DMS153 treated with DMSO at 0.1 percent for 48 hours (cell line): ENCODE measurements at regions not wholly inside any gene's neighbourhood (a gene's known extent, or its start where the extent isn't known, plus 50 kb on each side); places are given as distances from the start of the nearest gene placed in this dataset.

Source experiments
- DNase-seq: peaks from one replicate; lab custom pipeline; 2025; ENCODE audit not compliant: unreplicated experiment; lab: John Stamatoyannopoulos, UW

DNA sequence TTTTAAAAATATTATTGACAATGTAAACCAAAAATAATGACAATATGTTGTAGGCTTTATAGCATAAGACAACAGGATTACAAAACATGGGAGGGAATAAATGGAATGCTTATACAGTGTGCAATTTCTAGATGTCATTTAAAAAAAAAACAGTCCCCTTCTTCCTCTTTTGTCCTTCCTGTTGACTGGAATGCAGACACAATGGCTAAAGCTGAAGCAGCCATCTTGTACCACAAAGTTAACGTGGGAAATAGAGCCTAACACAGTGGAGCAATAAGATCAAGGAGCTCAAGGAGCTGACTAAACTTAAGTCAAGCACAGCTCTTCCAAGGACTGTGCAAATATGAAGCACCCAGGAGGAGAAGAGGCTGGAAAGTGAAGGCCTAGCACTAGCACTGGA is 208.1 kb downstream of the ARHGAP12 start:
- DNase-seq, result no peak

DNA sequence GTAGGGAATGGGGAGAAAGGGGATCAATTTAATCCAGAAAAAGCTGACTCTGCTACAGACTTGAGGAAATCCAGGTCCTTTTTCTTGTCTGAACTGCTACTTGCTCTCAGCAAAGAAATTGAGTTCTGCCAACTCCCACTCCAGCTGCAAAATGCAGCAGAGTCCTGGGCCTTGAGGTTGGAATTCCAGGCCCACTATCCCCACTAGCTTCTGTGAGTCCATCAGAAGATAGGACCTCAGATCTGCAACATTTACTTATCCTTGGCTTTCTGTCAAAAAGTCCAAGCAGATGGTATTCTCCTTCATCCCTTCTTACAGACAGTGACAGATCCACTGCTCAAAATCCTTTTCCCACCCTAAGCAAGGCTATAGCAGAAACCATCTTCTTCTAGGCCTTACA is 219.2 kb downstream of the ARHGAP12 start:
- no peak for DNase-seq

DNA sequence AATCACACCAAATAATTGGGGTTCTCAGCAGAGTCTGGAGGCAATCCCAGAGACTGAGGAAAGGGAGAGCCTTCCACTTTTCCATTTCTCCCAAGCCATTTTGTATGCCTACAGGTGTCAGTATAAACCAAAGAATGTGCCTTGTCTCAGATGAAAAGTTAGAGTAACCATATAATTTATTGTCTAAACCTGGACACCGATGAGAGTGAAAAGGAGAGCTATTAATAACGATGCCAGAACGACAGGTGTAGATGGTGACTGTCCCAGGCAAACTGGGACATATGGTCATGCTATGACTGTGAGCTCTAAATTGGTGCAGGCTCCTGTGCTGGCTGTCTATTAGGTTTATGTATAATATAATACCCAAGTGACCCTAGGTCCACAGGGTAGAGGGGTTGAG is 219.6 kb downstream of the ARHGAP12 start:
- DNase-seq, result no peak

DNA sequence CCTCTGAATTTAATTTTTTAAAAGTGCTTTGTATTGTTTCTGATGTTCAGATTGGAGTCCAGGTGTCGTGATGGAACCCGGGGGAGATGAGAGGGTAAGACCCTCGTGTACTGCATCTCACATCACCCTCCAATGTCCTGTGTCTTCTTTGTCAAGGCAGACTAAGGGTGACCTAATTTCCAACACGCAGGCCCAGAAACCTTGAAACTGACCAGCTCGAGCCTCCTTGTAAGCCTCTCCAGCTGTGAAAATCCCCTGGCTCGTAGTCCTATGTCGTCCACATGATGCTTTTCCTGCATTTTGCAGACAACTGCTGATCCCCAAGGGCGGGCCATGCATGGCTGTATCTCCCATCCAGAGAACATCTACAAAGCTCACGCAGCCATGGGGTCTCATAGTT is 220.2 kb downstream of the ARHGAP12 start:
- no peak for DNase-seq

DNA sequence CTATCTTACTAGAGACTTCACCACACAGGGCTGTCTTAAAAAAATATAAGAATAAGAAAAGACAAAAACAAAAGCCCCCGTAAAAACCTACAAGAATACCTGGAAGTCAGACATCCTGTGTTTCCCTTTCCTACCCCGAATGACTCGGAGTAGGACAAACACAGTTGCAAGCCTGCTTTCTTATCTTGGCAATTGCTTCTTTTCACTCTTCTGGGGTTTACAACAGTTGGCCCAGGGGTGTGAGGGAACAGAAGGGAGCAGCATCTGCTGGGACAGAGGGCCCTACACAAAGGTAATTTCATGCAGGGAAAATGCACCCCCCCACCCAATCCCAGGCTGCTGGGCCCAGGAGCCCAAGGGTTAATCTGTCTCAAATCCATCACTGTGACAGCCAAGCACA is 220.6 kb downstream of the ARHGAP12 start:
- DNase-seq, result no peak

DNA sequence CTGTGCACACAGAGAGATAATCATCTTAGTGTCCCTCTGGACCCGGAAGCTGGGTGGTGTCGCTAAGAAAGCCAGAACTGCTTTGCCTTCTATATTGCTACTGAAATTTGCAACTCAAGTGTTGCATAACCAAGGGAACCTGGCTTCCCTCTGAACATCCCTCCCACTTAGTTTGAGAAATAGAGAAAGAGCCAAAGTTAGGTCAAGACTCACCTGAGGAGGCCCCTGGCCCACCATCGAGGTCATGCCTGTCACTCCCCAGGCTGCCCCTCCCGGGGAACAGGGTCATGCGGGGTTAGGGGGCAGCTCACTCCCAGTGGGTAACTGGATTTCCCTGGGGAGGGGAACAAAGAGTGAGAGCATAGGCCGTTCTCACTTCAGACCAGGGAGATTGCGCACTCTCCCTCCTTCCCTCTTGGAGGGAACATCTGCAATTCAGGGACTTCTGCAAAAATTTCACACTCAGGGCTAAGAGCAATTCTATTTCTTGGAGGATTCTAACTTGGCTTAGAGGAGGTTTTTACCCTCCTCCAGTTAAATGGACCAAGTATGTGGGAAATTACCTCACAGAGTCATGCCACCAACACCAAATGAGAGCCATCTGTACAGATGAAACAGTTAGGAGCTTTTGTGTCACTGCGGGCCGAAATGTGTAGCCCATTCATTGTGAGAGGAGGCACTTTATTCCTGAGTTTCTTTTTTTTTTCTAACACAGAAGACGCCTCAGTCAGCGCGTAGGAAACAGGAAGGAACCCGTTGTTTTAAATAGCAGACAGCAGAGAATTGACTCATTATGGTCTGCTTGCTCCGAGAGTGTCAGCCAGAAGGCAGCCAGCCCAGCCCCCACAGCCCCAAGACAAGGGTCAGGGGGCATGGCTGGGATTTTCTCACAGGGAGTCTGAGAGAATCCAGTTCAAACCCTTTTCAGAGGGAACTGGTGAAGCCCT is 221.3 kb downstream of the ARHGAP12 start:
- DNase-seq, result no peak

DNA sequence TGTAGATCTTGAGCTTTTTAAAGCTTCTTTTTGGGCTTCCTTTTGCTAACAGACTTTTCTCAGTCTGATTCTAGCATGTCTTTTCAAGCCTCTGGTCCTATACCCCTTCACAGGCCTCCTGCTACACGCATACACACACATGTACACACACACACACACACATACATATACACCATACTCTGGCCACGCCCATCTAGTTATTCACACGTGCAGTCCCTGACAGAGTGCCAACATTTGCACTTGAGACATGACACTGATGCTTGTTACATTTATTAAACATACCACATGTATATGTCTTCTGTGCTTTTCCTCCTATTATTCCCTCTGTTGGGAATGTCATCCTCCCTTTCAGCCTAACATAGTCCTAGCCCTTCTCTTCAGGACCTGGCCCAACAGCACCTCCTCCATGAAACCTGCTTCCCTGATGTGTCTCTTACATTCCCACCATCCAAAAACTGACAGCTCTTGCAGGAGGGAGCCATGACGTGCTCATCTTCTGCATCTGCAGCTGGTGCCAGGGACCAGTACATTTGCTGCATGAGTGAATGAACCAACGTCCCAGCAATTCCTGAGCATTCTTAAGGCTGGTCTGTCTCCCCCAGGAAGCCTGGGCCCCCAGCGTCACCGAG is 222.1 kb downstream of the ARHGAP12 start:
- no peak for DNase-seq

DNA sequence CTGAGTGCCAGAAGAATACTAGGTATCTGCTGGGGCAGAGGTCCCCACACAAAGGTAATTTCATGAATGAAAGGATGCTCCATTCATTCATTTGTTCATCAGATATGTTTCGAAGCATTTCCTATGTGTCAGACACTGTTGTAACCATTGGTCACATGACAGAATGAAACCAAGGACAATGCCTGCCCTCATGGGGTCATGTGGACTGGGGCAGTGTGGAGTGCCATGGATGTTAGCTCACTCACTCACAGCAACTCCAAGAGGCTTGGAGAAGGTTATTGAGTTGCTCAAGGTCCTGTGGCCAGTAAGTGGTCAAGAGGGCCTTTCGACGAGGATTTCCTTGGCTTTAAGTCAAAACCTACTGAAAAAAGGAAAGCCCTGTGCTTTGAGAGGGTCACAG is 223.5 kb downstream of the ARHGAP12 start:
- DNase-seq, result no peak

DNA sequence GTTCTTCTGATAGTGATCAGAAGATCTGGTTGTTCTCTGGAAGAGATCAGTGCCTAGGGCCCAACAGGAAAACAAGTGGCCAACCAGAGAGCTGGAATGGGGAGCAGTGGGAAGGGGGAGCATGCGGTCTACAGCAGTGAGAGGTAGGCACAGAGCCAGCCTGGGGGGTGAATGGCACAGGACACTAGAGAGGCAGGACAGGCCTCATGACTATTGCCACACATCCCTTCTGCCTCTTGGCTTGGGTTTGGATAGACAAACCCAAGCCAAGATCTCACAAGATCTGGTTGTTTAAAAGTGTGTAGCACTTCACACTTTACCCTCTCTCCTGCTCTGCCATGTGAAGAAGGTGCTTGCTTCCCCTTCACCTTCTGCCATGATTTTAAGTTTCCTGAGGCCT is 224.4 kb downstream of the ARHGAP12 start:
- DNase-seq, result no peak

DNA sequence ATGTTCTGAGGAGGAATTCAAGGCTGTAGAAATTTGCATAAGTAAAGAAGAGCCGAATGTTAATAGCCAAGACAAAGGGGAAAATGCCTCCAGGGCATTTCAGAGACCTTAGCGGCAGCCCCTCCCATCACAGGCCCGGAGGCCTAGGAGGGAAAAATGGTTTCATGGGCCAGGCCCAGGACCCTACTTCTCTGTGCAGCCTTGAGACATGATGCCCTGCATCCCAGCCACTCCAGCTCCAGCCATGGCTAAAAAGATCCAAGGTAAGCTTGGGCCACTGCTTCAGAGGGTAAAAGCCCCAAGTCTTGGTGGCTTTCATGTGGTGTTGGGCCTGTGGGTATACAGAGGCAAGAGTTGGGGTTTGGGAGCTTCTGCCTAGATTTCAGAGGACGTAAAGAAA is 225.7 kb downstream of the ARHGAP12 start:
- no peak for DNase-seq

DNA sequence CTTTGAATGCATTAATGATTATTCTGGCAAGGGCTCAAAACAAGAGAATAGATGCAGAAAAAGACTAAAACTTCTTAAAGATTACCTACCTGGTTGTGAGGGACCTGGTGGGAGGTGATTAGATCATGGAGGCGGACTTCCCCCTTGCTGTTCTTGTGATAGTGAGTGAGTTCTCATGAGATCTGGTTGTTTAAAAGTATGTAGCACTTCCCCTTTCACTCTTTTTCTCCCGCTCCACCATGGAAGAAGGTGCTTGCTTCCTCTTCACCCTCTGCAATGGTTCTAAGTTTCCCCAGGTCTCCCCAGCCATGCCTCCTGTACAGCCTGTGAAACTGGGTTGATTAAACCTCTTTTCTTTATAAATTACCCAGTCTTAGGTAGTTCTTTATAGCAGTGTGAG is 226.6 kb downstream of the ARHGAP12 start:
- no peak for DNase-seq

DNA sequence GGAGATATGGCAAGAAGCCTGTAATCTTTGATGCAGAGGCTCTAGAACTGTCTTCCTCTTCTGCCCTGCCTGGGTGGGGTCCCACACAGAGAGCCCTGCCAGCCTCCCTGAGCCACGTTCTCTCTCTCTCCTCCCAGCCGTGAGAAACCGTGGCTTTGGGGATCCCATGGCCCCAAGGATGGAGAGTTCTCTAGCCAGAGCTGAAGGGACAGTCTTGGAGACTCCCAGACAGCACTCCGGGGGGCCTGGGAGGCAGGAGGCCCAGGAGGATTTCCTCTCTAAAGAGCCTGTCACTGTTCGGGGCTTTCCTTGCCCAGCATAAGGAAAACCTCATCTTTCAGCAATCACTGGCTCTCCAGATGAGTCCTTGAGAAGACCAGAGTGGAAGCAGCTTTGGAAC is 227.1 kb downstream of the ARHGAP12 start:
- DNase-seq, result no peak

DNA sequence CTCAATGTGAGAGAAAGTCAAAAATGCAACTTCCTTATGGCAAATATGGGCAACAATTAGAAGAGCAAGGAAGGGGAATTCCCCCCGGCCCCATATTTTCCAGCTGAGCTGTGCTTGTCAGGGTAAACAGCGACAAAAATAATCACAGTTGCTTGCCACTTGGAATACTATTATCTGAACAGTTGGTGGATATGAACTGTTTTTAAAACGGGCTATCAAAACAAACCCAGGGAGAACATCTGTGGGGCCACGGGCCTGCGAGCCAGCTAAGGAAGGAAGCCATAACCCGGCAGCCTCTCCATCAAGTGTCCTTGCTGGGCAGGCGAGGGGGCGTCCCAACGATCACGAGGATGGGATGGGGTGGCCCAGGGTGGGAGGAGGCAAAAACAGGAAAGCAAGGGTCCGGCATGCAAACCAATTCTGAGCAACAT is 228.4 kb downstream of the ARHGAP12 start:
- no peak for DNase-seq

DNA sequence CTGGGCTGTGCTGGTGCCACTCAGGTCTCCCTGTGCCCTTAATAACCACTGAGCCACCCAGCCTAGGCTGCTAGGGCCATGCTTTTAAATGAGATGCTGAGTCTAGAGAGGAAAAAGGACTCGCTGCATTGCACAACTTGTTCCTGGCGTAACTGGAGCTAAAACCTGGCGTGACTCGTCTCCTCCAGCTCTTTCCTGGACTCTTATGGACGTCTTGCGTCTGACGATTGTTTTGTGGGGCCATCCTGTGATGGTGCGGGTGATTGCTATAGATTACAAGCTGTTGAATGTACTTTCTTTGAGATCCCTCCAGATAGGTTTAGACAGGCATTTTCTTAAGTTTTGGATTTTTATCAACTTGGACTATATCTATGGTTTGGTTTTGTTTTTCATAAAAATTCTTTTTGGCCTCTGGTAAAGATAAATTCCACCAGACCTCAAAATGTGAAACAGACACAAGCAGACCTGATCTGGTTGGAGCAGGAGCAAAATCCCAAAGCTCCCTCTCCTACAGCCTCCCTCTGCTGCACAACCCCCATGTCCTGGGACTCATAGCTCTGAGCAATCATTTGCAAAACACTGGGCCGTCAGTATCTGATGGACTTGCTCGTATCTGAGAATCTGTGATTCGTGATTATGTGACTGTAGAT is 230.3 kb downstream of the ARHGAP12 start:
- DNase-seq, result no peak

DNA sequence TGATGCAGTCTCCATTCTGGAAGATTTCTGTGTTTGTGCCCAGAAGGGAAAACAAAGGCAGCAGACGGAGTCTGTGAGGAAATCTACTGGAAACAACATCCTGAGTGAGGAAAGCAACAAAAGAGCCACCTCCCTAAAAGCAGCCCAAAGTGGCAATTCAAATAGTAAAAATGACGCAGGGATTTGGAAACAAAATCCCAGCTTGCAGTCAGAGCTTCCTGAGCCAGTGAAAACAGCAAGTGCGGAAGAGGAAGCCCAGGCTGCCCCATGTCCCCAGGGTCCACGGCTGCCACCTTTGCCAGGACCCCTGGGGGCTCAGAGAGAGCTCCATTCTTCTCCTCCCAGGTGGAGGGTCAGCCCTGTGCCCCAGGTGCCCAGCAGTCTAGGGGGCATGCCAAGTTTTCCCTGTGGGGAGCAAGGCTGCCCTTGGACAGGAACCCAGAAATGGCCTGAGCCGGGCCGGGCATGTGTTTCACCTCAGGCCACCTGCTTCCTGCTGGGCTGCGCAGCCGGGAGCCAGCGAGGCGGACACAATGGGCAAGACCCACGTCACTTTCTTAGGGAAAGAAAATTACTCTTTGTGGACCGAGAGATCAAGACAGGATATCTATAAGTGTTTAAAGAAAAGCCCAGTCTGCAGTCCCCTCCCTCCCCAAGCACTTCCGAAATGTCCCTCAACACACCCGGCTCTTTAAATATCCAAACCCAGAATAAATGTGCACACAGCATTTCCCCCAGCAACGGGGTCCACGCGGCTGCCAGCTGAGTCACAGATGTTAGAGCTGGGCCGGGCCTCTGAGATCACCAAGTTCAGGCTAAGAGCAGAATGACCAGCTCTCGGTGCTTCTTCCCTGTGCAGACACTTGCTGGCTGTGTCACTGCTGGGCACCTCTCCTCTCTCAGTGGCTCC is 231.1 kb downstream of the ARHGAP12 start:
- DNase-seq, result no peak

DNA sequence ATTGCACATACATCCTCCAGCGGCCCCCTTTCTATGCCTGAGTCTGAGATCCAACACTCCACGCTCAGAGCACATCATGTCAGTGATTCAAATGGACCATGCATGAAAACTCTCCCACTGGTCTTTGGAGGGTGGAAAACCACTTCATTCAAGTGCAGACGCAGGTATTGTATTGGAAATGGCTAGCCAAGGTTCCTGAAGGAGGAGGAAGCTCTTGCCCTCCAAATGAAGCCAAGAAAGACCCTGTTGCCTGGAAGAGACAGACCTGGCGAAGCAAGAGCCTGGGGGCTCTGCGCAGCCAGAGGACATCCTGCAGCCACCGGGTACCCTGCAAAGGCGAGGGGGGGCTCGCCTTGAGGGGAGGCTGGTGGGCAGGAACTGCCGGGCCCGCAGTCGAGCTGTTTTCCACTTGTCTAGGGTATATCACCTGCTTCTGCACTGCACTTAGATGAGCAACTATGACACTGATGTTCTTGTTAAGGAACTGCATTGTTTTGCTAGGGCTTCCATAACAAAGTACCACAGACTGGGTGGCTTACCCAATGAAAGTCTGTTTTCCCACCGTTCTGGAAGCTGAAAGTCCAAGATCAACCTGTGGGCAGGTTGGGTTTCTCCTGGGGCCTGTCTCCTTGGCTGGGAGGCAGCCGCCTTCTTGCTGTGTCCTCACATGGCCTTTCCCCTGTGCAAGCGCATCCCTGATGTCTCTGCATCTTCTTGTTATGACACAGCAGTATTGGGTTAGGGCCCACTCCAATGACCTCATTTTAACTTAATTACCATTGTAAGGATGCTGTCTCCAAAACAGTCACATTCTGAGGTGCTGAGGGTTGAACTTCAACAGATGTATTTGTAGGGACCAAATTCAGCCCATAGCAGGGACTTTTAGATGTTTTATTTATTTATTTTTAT is 233.4 kb downstream of the ARHGAP12 start:
- DNase-seq, result no peak

DNA sequence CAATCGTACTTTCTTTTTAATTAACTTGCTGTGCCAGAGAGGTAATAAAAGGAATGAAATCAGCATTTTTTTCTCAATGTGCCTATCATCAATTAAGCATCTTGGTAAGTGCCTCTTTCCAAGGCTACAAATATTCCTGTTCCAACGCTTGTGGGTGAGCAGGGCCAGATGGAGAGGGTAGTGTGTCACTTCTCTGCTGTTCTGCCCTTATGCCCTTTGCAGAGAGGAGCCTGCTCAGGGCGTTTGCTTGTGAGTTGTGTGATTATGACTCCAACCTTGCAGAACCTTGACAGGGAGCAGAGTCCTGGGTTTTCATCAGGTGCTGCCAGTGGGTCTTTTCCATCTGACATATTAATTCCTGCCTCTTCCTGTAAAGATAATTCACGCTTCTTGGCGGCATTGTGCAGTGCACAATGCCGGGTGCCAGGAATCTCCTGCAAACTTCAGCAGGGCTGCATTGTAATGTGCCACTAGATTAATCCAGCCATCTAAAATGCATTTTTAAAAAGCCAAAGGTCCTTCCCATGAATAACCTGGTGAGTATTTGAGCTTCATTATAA is 234.4 kb downstream of the ARHGAP12 start:
- no peak for DNase-seq

DNA sequence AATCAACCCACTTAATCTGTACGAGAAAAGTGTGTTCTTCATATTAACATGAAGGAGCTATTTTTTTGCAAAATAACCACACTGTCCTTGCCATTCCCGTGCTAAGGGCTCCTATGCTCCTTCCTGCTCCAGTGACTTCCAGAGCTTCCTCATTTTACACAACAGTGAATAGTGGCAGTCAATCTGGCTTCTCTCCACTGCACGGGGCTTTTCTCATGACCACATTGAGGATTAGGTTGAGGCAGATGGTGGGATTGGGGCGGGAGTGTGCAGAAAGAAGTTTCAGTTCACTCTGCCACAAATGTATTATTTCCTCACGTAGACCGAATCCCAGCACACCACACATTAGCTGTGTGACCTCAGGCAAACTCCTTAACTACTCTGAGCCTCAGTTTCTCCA is 235.1 kb downstream of the ARHGAP12 start:
- DNase-seq, result no peak

DNA sequence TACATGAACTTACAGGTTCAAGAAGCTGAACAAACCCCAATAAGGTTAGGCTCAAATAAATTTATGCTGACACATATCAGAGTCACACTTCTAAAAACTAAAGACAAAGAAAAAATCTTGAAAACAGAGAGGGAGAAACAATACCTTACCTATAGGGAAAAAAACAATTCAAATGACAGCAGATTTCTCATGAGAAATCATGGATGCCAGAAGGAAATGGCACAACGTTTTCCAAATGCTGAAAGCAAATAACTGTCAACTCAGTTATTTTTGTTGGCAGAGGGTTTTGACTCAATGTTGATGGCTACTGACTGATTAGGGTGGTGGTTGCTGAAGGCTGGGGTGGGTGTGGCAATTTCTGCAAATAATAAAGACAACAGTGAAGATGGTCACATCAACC is 239.4 kb downstream of the ARHGAP12 start:
- no peak for DNase-seq
